Activated T-helper 17 cell treated with anti-CD3 and anti-CD28 coated beads, Interleukin-2, amount 50 U/mL, for 72 hours (primary cell): ENCODE measurements at regions not wholly inside any gene's neighbourhood (a gene's known extent, or its start where the extent isn't known, plus 50 kb on each side); places are given as distances from the start of the nearest gene placed in this dataset.
"Not testable (repeated sequence)": the region's sequence is repeated elsewhere in the genome, so short reads cannot be mapped to it uniquely, and the experiment has no call there.

Source experiments
- ATAC-seq: fragments of 150-1000 bp; cut with Tn5 transposase; replicated peaks from 2 replicates; pipeline ENCODE4 v1.10.0; 2021; ENCODE audit warnings: mild to moderate bottlenecking, moderate library complexity
- H3K27ac Mint-ChIP-seq: one replicate; pipeline ENCODE4 v1.8.0; 2022; ENCODE audit warnings: mixed read lengths
- H3K27me3 Mint-ChIP-seq: one replicate; pipeline ENCODE4 v1.8.0; 2022; ENCODE audit warnings: mixed read lengths
- H3K36me3 Mint-ChIP-seq: one replicate; pipeline ENCODE4 v1.8.0; 2022; ENCODE audit warnings: low read depth, mild to moderate bottlenecking, mixed read lengths
- H3K4me1 Mint-ChIP-seq: one replicate; pipeline ENCODE4 v1.8.0; 2022; ENCODE audit warnings: mixed read lengths
- H3K4me3 Mint-ChIP-seq: one replicate; pipeline ENCODE4 v1.8.0; 2022; ENCODE audit warnings: mild to moderate bottlenecking, mixed read lengths
- H3K9me3 Mint-ChIP-seq: one replicate; pipeline ENCODE4 v1.8.0; 2022; ENCODE audit warnings: mixed read lengths

DNA sequence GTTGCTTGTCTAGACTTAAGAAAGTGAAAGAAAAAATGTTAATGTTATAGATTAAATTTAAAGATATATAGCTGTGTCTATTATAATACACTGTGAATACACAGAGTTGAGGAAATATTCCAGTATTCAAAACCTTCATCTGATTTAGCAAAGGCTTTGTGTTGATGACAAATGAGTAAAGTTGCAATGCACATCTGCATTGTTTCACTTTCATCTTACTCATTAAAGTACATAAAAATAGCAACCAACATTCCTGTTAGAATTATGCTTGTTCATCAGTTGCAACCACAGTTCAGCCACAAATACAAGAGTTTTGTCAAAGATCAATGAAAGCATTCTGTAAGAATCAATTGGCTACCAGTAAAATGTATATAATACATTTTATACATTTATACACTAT is 346.4 kb upstream of the SLC7A11 start:
- no peak overlapping the region for H3K4me3 Mint-ChIP-seq
- peaks cover 15% of the 10 kb centered on the region for H3K9me3 Mint-ChIP-seq
- H3K36me3 Mint-ChIP-seq, result no peaks in the 10 kb centered on the region
- H3K27ac Mint-ChIP-seq, result no peak overlapping the region
- no peaks in the 10 kb centered on the region for H3K4me1 Mint-ChIP-seq
- H3K27me3 Mint-ChIP-seq, result no peaks in the 10 kb centered on the region
- no peak for ATAC-seq

DNA sequence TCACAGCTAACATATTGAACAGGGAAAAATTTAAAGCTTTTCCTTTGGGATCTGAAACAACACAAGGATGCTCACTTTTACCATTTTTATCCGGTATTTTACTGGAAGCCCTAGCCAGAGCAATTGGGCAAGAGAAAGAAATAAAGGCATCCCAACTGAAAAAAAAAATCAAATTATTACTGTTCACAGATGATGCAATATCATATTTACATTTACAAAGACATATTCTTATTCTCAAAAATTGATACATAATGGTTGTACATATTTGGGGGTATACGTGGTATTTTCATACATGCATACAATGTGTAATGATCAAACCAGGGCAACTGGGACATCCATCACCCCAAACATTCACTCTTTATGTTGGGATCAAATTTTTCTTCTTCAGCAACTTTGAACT is 337.0 kb upstream of the SLC7A11 start:
- peaks cover 15% of the 10 kb centered on the region for H3K9me3 Mint-ChIP-seq
- no peak overlapping the region for H3K27ac Mint-ChIP-seq
- H3K36me3 Mint-ChIP-seq, result no peaks in the 10 kb centered on the region
- no peak overlapping the region for H3K4me3 Mint-ChIP-seq
- no peak for ATAC-seq
- no peaks in the 10 kb centered on the region for H3K4me1 Mint-ChIP-seq
- no peaks in the 10 kb centered on the region for H3K27me3 Mint-ChIP-seq

GRCh38 chr4:138577826-138578225 is 335.7 kb upstream of the SLC7A11 start:
- H3K4me3 Mint-ChIP-seq, H3K27me3 Mint-ChIP-seq, ATAC-seq, H3K4me1 Mint-ChIP-seq, H3K36me3 Mint-ChIP-seq, H3K27ac Mint-ChIP-seq: not testable (repeated sequence)
- peaks cover 15% of the 10 kb centered on the region for H3K9me3 Mint-ChIP-seq

- Mint-ChIP-seq H3K4me1 (no peaks in the 10 kb centered on the region), H3K27ac (no peak overlapping the region), H3K36me3 (no peaks in the 10 kb centered on the region), H3K27me3 (no peaks in the 10 kb centered on the region), H3K4me3 (no peak overlapping the region), H3K9me3 (peaks cover 15% of the 10 kb centered on the region)
- ATAC-seq, result no peak
Observed at GRCh38 chr4:138577145-138577544, 335.0 kb upstream of the SLC7A11 start.

DNA sequence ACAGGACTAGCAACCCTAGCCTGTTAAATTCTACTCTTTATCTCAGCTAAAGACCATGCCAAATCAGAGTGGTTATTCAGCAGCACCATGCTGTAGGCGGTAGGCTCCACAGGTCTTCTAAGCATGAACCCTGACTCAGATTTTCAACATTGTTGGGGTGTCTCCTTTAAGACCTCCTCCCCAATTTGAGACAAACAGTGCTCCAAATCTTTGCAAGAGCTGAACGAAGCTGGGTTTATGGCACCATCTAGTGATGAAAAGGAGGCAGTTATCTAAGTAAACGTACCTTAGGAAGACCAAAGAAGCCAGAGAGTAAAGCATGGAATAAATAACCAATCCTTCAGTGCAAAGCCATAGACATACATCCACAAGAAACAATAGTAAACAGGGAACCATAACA is 334.5 kb upstream of the SLC7A11 start:
- H3K27ac Mint-ChIP-seq, result no peak overlapping the region

DNA sequence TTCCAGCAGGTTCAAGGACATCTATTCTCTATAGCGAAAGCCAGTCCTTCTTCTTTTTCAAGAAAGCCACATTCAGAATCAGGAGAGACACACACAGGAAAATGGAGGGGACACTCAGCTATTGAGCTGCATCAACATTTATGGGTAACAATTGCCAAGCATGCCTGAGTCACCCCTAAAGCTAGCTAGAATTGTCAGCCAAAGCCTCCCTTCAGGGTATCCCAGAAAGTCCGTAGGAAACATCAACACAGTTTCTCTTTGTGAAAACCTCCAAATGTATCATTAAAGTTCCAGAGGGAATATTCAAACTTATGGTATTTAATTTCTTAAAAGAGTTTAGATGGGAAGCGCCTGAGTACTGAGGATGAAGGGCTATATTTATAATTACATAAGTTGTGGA is 331.1 kb upstream of the SLC7A11 start:
- no peaks in the 10 kb centered on the region for H3K27me3 Mint-ChIP-seq
- peaks cover 11% of the 10 kb centered on the region for H3K9me3 Mint-ChIP-seq

More for the DNA sequence above, 334.5 kb upstream of the SLC7A11 start:
- no peak overlapping the region for H3K4me3 Mint-ChIP-seq
- no peak for ATAC-seq
- H3K9me3 Mint-ChIP-seq, result peaks cover 15% of the 10 kb centered on the region
- H3K4me1 Mint-ChIP-seq, result no peaks in the 10 kb centered on the region
- H3K27me3 Mint-ChIP-seq, result no peaks in the 10 kb centered on the region
- no peaks in the 10 kb centered on the region for H3K36me3 Mint-ChIP-seq

DNA sequence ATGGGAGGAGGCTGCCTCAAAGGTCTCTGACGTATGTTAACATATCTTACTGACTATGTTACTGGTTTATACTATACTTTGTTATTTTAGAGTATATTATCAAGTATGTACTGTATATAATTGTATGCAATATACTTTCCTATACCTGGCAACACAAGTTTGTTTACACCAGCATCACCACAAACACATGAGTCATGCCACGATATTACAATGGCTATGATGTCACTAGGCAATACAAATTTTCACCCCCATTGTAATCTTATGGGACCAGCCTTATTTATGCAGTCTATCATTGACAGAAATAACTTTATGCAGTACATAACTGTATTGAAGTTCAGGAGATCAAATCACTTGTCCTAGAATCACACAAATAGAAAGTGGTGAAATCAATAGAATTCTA is 329.9 kb upstream of the SLC7A11 start:
- ATAC-seq, result no peak
- Mint-ChIP-seq H3K4me3 (no peak overlapping the region), H3K36me3 (no peaks in the 10 kb centered on the region), H3K27me3 (peaks cover 5% of the 10 kb centered on the region), H3K27ac (no peak overlapping the region), H3K4me1 (no peaks in the 10 kb centered on the region), H3K9me3 (peaks cover 4% of the 10 kb centered on the region)

More for the DNA sequence above, 331.1 kb upstream of the SLC7A11 start:
- no peak for ATAC-seq
- Mint-ChIP-seq H3K4me1 (no peaks in the 10 kb centered on the region), H3K27ac (no peak overlapping the region), H3K36me3 (no peaks in the 10 kb centered on the region), H3K4me3 (no peak overlapping the region)

DNA sequence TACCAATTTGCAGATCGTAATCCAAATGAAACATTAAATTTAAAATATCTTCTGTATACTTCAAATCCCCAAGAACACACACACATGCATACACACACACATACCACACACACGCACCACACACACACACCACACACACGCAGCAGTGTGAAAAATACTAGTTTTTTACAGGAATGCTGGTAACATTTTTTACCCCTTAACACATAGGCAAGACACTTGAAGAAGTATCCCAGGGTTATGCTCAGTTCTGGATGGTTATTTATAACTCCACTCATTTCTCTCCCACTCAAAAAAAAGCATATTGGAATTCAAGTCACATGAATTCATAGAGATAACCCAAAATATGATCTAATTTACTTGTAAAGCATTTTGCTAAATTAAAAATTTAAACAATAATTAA is 325.5 kb upstream of the SLC7A11 start:
- no peak for ATAC-seq
- Mint-ChIP-seq H3K27me3 (peaks cover 5% of the 10 kb centered on the region), H3K27ac (no peak overlapping the region), H3K4me1 (no peaks in the 10 kb centered on the region), H3K4me3 (no peak overlapping the region), H3K9me3 (no peaks in the 10 kb centered on the region), H3K36me3 (no peaks in the 10 kb centered on the region)

- no peak overlapping the region for H3K4me3 Mint-ChIP-seq
- H3K4me1 Mint-ChIP-seq, result no peaks in the 10 kb centered on the region
- no peaks in the 10 kb centered on the region for H3K9me3 Mint-ChIP-seq
- H3K27ac Mint-ChIP-seq, result no peak overlapping the region
- no peaks in the 10 kb centered on the region for H3K36me3 Mint-ChIP-seq
- no peak for ATAC-seq
- peaks cover 5% of the 10 kb centered on the region for H3K27me3 Mint-ChIP-seq
Observed at GRCh38 chr4:138565576-138565975, 323.4 kb upstream of the SLC7A11 start.

- Mint-ChIP-seq H3K4me3 (no peak overlapping the region), H3K27me3 (peaks cover 2% of the 10 kb centered on the region), H3K9me3 (no peaks in the 10 kb centered on the region), H3K27ac (no peak overlapping the region), H3K4me1 (no peaks in the 10 kb centered on the region), H3K36me3 (no peaks in the 10 kb centered on the region)
- no peak for ATAC-seq
Observed at GRCh38 chr4:138562544-138562991, 320.4 kb upstream of the SLC7A11 start.

- H3K4me1 Mint-ChIP-seq, result no peaks in the 10 kb centered on the region
- no peaks in the 10 kb centered on the region for H3K36me3 Mint-ChIP-seq
- H3K27ac Mint-ChIP-seq, result no peak overlapping the region
- H3K9me3 Mint-ChIP-seq, result no peaks in the 10 kb centered on the region
- no peaks in the 10 kb centered on the region for H3K27me3 Mint-ChIP-seq
- H3K4me3 Mint-ChIP-seq, result no peak overlapping the region
- no peak for ATAC-seq
Observed at GRCh38 chr4:138561906-138562305, 319.8 kb upstream of the SLC7A11 start.

- ATAC-seq, result no peak
- no peaks in the 10 kb centered on the region for H3K27me3 Mint-ChIP-seq
- no peak overlapping the region for H3K4me3 Mint-ChIP-seq
- no peaks in the 10 kb centered on the region for H3K4me1 Mint-ChIP-seq
- no peaks in the 10 kb centered on the region for H3K9me3 Mint-ChIP-seq
- no peaks in the 10 kb centered on the region for H3K36me3 Mint-ChIP-seq
- H3K27ac Mint-ChIP-seq, result no peak overlapping the region
Observed at GRCh38 chr4:138561276-138561880, 319.2 kb upstream of the SLC7A11 start.

DNA sequence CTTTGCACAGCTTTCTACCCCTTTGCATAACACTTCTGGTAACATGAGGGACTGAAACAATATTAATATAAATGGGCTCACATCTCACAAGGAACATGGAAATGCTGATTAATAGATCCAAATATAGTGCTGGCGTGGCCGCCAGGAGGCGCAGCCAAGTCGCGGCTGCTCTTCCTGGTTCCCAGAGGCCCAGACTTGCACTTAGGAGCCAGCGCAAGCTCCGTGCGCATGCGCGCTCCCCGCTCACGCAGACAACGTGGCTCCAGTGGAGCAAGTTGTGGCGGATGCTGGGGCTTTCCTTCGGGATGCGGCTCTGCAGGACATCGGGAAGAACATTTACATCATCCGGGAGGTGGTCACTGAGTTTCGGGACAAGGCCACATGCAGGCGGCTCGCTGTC is 318.3 kb upstream of the SLC7A11 start:
- H3K4me3 Mint-ChIP-seq, result no peak overlapping the region
- no peaks in the 10 kb centered on the region for H3K27me3 Mint-ChIP-seq
- no peaks in the 10 kb centered on the region for H3K36me3 Mint-ChIP-seq
- ATAC-seq, result no peak
- no peak overlapping the region for H3K27ac Mint-ChIP-seq
- H3K4me1 Mint-ChIP-seq, result no peaks in the 10 kb centered on the region
- H3K9me3 Mint-ChIP-seq, result no peaks in the 10 kb centered on the region

DNA sequence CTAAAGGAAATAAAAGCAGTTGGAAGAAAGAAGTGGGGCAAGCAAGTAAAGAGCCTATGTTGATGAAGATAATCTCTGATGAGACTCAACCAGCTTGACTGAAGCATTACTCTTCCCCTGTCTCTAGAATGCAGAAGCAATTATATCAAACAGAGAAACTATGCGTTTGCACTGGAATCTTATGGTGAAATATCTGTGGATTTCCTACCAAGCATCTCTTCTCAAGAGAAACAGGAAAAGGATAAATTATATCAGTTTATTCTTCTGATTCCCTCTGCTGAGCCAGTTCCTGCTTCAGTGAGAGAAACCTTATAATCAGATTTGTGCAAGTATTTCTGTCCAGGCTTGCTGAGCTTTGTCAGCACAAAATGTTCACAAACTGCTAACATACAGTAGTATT is 316.7 kb upstream of the SLC7A11 start:
- H3K27me3 Mint-ChIP-seq, result no peaks in the 10 kb centered on the region
- H3K27ac Mint-ChIP-seq, result no peak overlapping the region

GRCh38 chr4:138555584-138555983 is 313.4 kb upstream of the SLC7A11 start:
- ATAC-seq, result no peak
- Mint-ChIP-seq H3K4me3 (no peak overlapping the region), H3K27me3 (no peaks in the 10 kb centered on the region), H3K36me3 (no peaks in the 10 kb centered on the region), H3K9me3 (no peaks in the 10 kb centered on the region), H3K27ac (no peak overlapping the region), H3K4me1 (no peaks in the 10 kb centered on the region)

More for the DNA sequence above, 316.7 kb upstream of the SLC7A11 start:
- Mint-ChIP-seq H3K9me3 (no peaks in the 10 kb centered on the region), H3K36me3 (no peaks in the 10 kb centered on the region), H3K4me3 (no peak overlapping the region), H3K4me1 (no peaks in the 10 kb centered on the region)
- no peak for ATAC-seq

DNA sequence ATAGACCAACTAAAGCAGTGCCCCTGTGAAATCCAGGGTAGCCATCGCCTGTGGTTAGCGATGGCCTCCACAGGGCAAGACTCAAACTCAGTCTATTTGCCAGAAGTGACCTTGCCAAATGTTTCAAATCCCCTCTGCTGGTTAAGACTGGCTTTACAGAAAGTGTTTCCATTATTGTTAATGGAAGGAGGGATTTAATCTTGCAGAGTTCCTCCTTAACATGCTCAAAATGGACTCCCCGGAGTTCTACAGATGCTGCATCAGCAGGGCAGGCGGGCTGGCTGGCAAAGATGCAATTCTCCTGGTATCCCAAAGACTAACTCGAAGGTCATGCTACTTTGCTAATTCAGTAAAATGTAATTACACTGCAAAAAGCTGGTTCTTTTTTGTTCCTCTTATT is 313.0 kb upstream of the SLC7A11 start:
- H3K27me3 Mint-ChIP-seq, result no peaks in the 10 kb centered on the region
- H3K27ac Mint-ChIP-seq, result no peak overlapping the region
- ATAC-seq, result no peak
- H3K4me1 Mint-ChIP-seq, result no peaks in the 10 kb centered on the region
- H3K36me3 Mint-ChIP-seq, result no peaks in the 10 kb centered on the region
- no peak overlapping the region for H3K4me3 Mint-ChIP-seq
- H3K9me3 Mint-ChIP-seq, result no peaks in the 10 kb centered on the region
